ENCODE measurements at regions not wholly inside any gene's neighbourhood (a gene's known extent, or its start where the extent isn't known, plus 50 kb on each side); places are given as distances from the start of the nearest gene placed in this dataset.

DNA sequence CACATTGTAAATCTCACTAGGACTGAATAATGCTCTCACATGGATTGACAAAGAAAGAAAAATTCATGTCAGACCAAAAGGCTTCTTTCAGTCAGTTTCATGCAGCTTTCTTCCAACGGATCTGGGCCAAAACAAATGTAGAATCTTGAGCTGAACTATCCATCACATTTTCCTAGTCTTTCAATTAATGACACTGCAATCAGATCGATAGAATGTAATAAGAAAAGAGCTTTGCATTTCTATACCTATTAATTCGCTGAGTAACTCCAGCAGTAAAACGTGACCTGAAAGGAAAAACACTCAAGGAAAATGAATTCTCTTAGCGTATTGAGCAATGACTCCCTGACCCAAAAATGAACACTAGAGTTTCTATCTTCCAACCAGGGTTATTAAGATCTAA is 194.8 kb upstream of the BLID start:
- dilution Hi-C loops (cut with MboI; ENCODE audit: extremely low pct_ligation_motif_present, low sequenced_read_pairs), result no loop called here
- no peak for FAIRE-seq

DNA sequence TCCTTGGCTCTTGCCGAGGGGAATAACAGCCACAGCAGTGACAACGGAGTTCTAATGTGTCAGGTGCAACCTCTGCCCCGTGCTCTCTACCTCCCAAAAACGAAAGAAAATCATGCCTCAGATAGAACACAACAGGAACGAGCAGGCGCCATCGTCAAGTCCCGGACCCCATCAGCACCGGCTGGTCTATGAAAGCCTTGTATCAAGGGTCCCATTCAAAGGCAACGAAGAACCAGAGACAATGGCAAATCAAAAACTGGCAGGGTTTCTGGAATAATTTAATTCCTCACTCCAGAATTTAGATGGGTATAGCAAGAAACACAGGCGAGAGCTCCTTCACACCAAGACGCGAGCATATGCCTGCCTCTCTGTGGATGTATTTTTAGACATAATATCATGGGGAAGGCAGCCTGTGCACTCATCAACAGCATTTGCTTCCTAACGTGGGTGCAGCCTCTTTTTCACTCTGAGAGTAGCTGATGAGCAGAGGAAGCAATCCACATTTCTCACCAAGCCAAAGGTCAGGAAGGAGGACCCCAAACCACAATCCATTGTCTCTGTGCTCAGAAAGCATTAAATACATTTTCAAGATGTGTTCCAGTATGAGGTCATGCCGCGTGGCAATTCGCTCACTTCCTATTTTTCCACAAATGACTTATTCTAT is 193.4 kb upstream of the BLID start:
- H3K27me3 ChIP-seq (ENCODE audit: control insufficient read depth, extremely low read depth, insufficient read depth, low read length), result peaks cover 8% of the 10 kb centered on the region
- H3K79me2 ChIP-seq (ENCODE audit: control insufficient read depth, insufficient read depth, low read length), result no peaks in the 10 kb centered on the region
- dilution Hi-C loops (cut with MboI; ENCODE audit: extremely low pct_ligation_motif_present, low sequenced_read_pairs), result no loop called here
- no peak overlapping the region for H3K9ac ChIP-seq (ENCODE audit: control insufficient read depth, extremely low read depth, insufficient read depth, low read length)
- H3K4me2 ChIP-seq (ENCODE audit: control insufficient read depth, extremely low read depth, insufficient read depth, low read depth, low read length), result no peak overlapping the region
- no peak for DNase-seq (ENCODE audit: low read depth, low spot score)
- H3K36me3 ChIP-seq (ENCODE audit: control insufficient read depth in 2 of 2, extremely low read depth in 1 of 2, insufficient read depth in 2 of 2, low read length in 2 of 2), result no peaks in the 10 kb centered on the region
- H3K4me1 ChIP-seq (ENCODE audit: control insufficient read depth, extremely low read depth, insufficient read depth, low read length), result no peaks in the 10 kb centered on the region
- no peak for FAIRE-seq
- H3K27ac ChIP-seq (ENCODE audit: control insufficient read depth, insufficient read depth, low read length), result no peak overlapping the region
- no peak overlapping the region for H2AFZ ChIP-seq (ENCODE audit: control insufficient read depth, low read length)
- no peaks in the 10 kb centered on the region for H4K20me1 ChIP-seq (ENCODE audit: control insufficient read depth, extremely low read depth, insufficient read depth, low read length)
- TF ChIP-seq, protein P1, sequence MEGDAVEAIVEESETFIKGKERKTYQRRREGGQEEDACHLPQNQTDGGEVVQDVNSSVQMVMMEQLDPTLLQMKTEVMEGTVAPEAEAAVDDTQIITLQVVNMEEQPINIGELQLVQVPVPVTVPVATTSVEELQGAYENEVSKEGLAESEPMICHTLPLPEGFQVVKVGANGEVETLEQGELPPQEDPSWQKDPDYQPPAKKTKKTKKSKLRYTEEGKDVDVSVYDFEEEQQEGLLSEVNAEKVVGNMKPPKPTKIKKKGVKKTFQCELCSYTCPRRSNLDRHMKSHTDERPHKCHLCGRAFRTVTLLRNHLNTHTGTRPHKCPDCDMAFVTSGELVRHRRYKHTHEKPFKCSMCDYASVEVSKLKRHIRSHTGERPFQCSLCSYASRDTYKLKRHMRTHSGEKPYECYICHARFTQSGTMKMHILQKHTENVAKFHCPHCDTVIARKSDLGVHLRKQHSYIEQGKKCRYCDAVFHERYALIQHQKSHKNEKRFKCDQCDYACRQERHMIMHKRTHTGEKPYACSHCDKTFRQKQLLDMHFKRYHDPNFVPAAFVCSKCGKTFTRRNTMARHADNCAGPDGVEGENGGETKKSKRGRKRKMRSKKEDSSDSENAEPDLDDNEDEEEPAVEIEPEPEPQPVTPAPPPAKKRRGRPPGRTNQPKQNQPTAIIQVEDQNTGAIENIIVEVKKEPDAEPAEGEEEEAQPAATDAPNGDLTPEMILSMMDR (optimal IDR thresholded peaks at IDR 0.05 in 1 of 3, IDR thresholded peaks at IDR 0.05 in 1 of 3, conservative IDR thresholded peaks at IDR 0.05 in 1 of 3; ENCODE audit: extremely low read depth in 1 of 3, insufficient read depth in 2 of 3, low read length in 3 of 3), result no peak
- TF ChIP-seq EZH2 (IDR thresholded peaks at IDR 0.05; ENCODE audit: low read length), result no peak
- no peaks in the 10 kb centered on the region for H3K9me3 ChIP-seq (ENCODE audit: control insufficient read depth, low read depth, low read length)
- peaks cover 2% of the 10 kb centered on the region for H3K9me1 ChIP-seq (ENCODE audit: control insufficient read depth, extremely low read depth, insufficient read depth, low read length)
- no peak overlapping the region for H3K4me3 ChIP-seq (ENCODE audit: control insufficient read depth in 2 of 3, extremely low read depth in 1 of 3, insufficient read depth in 2 of 3, low read depth in 1 of 3, low read length in 3 of 3)

More for the DNA sequence above, 194.8 kb upstream of the BLID start:
- no peaks in the 10 kb centered on the region for H4K20me1 ChIP-seq (ENCODE audit: control insufficient read depth, extremely low read depth, insufficient read depth, low read length)
- TF ChIP-seq, protein P1 (optimal IDR thresholded peaks at IDR 0.05 in 1 of 3, IDR thresholded peaks at IDR 0.05 in 1 of 3, conservative IDR thresholded peaks at IDR 0.05 in 1 of 3; ENCODE audit: extremely low read depth in 1 of 3, insufficient read depth in 2 of 3, low read length in 3 of 3), result no peak
- TF ChIP-seq EZH2 (IDR thresholded peaks at IDR 0.05; ENCODE audit: low read length), result no peak
- H3K79me2 ChIP-seq (ENCODE audit: control insufficient read depth, insufficient read depth, low read length), result no peaks in the 10 kb centered on the region
- no peak for DNase-seq (ENCODE audit: low read depth, low spot score)
- H3K9me3 ChIP-seq (ENCODE audit: control insufficient read depth, low read depth, low read length), result no peaks in the 10 kb centered on the region
- no peak overlapping the region for H3K27ac ChIP-seq (ENCODE audit: control insufficient read depth, insufficient read depth, low read length)
- H3K9me1 ChIP-seq (ENCODE audit: control insufficient read depth, extremely low read depth, insufficient read depth, low read length), result peaks cover 2% of the 10 kb centered on the region
- H3K4me2 ChIP-seq (ENCODE audit: control insufficient read depth, extremely low read depth, insufficient read depth, low read depth, low read length), result no peak overlapping the region
- peaks cover 8% of the 10 kb centered on the region for H3K27me3 ChIP-seq (ENCODE audit: control insufficient read depth, extremely low read depth, insufficient read depth, low read length)
- H2AFZ ChIP-seq (ENCODE audit: control insufficient read depth, low read length), result no peak overlapping the region
- no peak overlapping the region for H3K4me3 ChIP-seq (ENCODE audit: control insufficient read depth in 2 of 3, extremely low read depth in 1 of 3, insufficient read depth in 2 of 3, low read depth in 1 of 3, low read length in 3 of 3)
- no peak overlapping the region for H3K9ac ChIP-seq (ENCODE audit: control insufficient read depth, extremely low read depth, insufficient read depth, low read length)
- H3K36me3 ChIP-seq (ENCODE audit: control insufficient read depth in 2 of 2, extremely low read depth in 1 of 2, insufficient read depth in 2 of 2, low read length in 2 of 2), result no peaks in the 10 kb centered on the region
- no peaks in the 10 kb centered on the region for H3K4me1 ChIP-seq (ENCODE audit: control insufficient read depth, extremely low read depth, insufficient read depth, low read length)
